ENCODE measurements at regions not wholly inside any gene's neighbourhood (a gene's known extent, or its start where the extent isn't known, plus 50 kb on each side); places are given as distances from the start of the nearest gene placed in this dataset.

GRCh38 chr6:94478133-94479005 is 1059.0 kb upstream of the EPHA7 start:
- no peak for DNase-seq (ENCODE audit: extremely low spot score in 2 of 2)
- intact Hi-C loops (cut with DNase I): no loop called here
- no peak overlapping the region for H3K27ac ChIP-seq
- H3K36me3 ChIP-seq: no peaks in the 10 kb centered on the region
- no peak overlapping the region for H3K4me3 ChIP-seq
- no peaks in the 10 kb centered on the region for H3K9me3 ChIP-seq
- H3K27me3 ChIP-seq: no peaks in the 10 kb centered on the region
- no peaks in the 10 kb centered on the region for H3K4me1 ChIP-seq
- no peak for TF ChIP-seq POLR2A (IDR thresholded peaks at IDR 0.05)
- TF ChIP-seq CTCF (IDR thresholded peaks at IDR 0.05): no peak
- no peak for TF ChIP-seq POLR2AphosphoS5 (IDR thresholded peaks at IDR 0.05; ENCODE audit: insufficient read depth in 1 of 2, low read depth in 1 of 2)

DNA sequence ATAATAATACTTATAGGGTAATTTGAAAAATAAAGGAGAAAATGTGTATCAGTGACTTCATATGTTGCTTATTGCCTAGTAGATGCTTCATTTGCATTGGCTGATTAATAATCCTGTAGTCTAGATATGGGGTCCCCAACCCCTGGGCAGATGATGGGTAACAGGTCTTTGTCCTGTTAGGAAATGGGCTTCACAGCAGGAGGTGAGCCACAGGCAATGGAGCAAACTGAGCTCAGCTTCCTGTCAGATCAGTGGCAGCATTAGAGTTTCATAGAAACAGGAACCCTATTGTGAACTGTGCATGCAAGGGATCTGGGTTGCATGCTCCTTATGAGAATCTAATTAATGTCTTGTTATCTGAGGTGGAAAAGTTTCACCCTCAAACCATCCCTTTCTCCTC is 1049.5 kb upstream of the EPHA7 start:
- no peaks in the 10 kb centered on the region for H3K9me3 ChIP-seq
- H3K27me3 ChIP-seq: no peaks in the 10 kb centered on the region
- H3K36me3 ChIP-seq: no peaks in the 10 kb centered on the region
- H3K4me3 ChIP-seq: no peak overlapping the region
- H3K27ac ChIP-seq: no peak overlapping the region
- no peaks in the 10 kb centered on the region for H3K4me1 ChIP-seq
- TF ChIP-seq POLR2AphosphoS5 (IDR thresholded peaks at IDR 0.05; ENCODE audit: insufficient read depth in 1 of 2, low read depth in 1 of 2) (no peak), POLR2A (IDR thresholded peaks at IDR 0.05) (no peak)
- intact Hi-C loops (cut with DNase I): no loop called here
- DNase-seq (ENCODE audit: extremely low spot score in 2 of 2): no peak

- Histone ChIP-seq H3K4me3 (no peak overlapping the region), H3K36me3 (no peaks in the 10 kb centered on the region), H3K9me3 (no peaks in the 10 kb centered on the region), H3K27ac (no peak overlapping the region), H3K27me3 (no peaks in the 10 kb centered on the region), H3K4me1 (no peaks in the 10 kb centered on the region)
- intact Hi-C loops (cut with DNase I): no loop called here
- TF ChIP-seq POLR2AphosphoS5 (IDR thresholded peaks at IDR 0.05; ENCODE audit: insufficient read depth in 1 of 2, low read depth in 1 of 2) (no peak), POLR2A (IDR thresholded peaks at IDR 0.05) (no peak), CTCF (IDR thresholded peaks at IDR 0.05) (no peak)
- DNase-seq (ENCODE audit: extremely low spot score in 2 of 2): no peak
Observed at GRCh38 chr6:94464018-94464510, 1044.7 kb upstream of the EPHA7 start.

DNA sequence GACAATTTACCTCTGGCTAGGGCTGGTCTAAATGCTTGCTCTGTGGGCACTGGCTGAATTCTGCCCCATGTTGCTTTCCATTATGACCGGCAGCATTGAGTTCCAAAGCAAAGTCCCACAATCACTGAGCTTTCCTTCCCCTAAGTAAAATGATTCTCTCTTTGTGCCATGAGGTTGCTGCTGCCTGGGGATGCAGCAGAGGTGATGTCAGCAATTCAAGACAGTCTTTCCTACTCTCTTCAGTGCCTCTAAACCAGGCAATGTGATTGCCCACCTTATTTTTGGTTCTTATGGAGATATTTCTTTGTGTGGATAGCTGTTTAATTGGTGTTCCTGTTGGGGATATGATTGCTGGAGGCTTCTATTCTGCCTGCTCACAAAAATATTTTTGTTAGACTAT is 1043.9 kb upstream of the EPHA7 start:
- Histone ChIP-seq H3K36me3 (no peaks in the 10 kb centered on the region), H3K9me3 (no peaks in the 10 kb centered on the region), H3K27ac (no peak overlapping the region), H3K4me3 (no peak overlapping the region), H3K27me3 (no peaks in the 10 kb centered on the region), H3K4me1 (no peaks in the 10 kb centered on the region)
- TF ChIP-seq POLR2A (IDR thresholded peaks at IDR 0.05) (no peak), POLR2AphosphoS5 (IDR thresholded peaks at IDR 0.05; ENCODE audit: insufficient read depth in 1 of 2, low read depth in 1 of 2) (no peak), CTCF (IDR thresholded peaks at IDR 0.05) (no peak)
- intact Hi-C loops (cut with DNase I): no loop called here
- DNase-seq (ENCODE audit: extremely low spot score in 2 of 2): no peak

DNA sequence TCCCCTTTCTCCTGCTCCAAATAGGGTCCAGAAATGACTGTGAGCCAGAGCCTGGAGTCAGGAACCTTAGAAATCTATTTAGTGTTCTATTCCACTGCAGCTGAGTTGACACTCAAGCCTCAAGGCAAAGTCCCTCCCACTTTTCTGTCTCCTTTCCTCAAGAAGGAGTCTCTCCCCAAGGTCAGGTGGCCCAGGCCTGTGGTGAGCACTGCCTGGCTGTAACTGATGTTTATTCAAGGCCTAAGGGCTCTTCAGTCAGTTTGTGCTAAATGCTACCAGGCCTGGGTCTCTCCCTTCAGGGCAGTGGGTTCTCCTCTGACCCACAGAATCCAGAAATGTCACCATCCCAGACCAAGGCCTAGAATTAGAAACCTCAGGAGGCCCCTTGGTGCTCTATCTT is 1042.9 kb upstream of the EPHA7 start:
- no peak overlapping the region for H3K4me3 ChIP-seq
- no peak for DNase-seq (ENCODE audit: extremely low spot score in 2 of 2)
- no peak for TF ChIP-seq POLR2A (IDR thresholded peaks at IDR 0.05)
- TF ChIP-seq POLR2AphosphoS5 (IDR thresholded peaks at IDR 0.05; ENCODE audit: insufficient read depth in 1 of 2, low read depth in 1 of 2): no peak
- TF ChIP-seq CTCF (IDR thresholded peaks at IDR 0.05): no peak
- H3K27ac ChIP-seq: no peak overlapping the region
- no peaks in the 10 kb centered on the region for H3K9me3 ChIP-seq
- no peaks in the 10 kb centered on the region for H3K4me1 ChIP-seq
- no peaks in the 10 kb centered on the region for H3K36me3 ChIP-seq
- no peaks in the 10 kb centered on the region for H3K27me3 ChIP-seq
- intact Hi-C loops (cut with DNase I): no loop called here
